IgD-negative memory B cell (primary cell): ENCODE measurements at regions not wholly inside any gene's neighbourhood (a gene's known extent, or its start where the extent isn't known, plus 50 kb on each side); places are given as distances from the start of the nearest gene placed in this dataset.

Experiments
- H3K27ac Mint-ChIP-seq, 3 donors: one replicate each; pipeline ENCODE4 v1.8.0; 2020 to 2022; ENCODE audit warnings: mild to moderate bottlenecking in 3 of 3, mixed read lengths in 3 of 3, moderate library complexity in 1 of 3
- H3K27me3 Mint-ChIP-seq: one replicate; pipeline ENCODE4 v1.8.0; 2021; ENCODE audit warnings: mixed read lengths
- H3K36me3 Mint-ChIP-seq: one replicate; pipeline ENCODE4 v1.8.0; 2020; ENCODE audit warnings: mild to moderate bottlenecking, mixed read lengths
- H3K4me1 Mint-ChIP-seq, 3 donors: one replicate each; pipeline ENCODE4 v1.8.0; 2020 to 2022; ENCODE audit warnings: mixed read lengths in 3 of 3, mild to moderate bottlenecking in 1 of 3
- H3K4me3 Mint-ChIP-seq, 4 donors: one replicate each; pipeline ENCODE4 v1.8.0; 2020 to 2022; ENCODE audit warnings: mild to moderate bottlenecking in 4 of 4, mixed read lengths in 4 of 4, moderate library complexity in 3 of 4
- H3K9me3 Mint-ChIP-seq, 3 donors: one replicate each; pipeline ENCODE4 v1.8.0; 2020 to 2021; ENCODE audit warnings: mixed read lengths in 3 of 3, mild to moderate bottlenecking in 1 of 3

DNA sequence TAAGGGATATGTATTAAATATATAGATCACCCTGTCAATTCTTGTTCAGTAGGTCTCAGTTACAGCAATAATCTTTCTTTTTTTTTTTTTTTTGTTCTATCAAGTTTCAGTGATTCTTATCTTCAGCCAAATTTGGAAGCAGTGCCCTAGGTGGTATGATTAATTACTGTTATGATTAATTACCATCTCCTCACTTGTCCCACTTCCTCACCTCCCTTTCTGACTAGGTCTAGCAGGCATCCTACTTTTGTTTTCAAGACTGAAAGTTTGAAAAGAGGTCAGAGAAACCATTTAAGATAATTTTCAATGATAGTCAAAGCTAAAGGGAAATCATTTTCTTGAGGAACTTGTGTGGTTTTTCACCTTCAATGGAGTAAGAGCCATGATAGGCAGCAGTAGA, 144.0 kb upstream of the CNTN4 start:
- Mint-ChIP-seq H3K4me1 (no peaks in the 10 kb centered on the region), H3K36me3 (no peaks in the 10 kb centered on the region), H3K9me3 (peaks cover 2 to 9% (median 5%) of the 10 kb centered on the region in 3 donors), H3K4me3 (no peak overlapping the region), H3K27me3 (no peaks in the 10 kb centered on the region), H3K27ac (no peak overlapping the region)

DNA sequence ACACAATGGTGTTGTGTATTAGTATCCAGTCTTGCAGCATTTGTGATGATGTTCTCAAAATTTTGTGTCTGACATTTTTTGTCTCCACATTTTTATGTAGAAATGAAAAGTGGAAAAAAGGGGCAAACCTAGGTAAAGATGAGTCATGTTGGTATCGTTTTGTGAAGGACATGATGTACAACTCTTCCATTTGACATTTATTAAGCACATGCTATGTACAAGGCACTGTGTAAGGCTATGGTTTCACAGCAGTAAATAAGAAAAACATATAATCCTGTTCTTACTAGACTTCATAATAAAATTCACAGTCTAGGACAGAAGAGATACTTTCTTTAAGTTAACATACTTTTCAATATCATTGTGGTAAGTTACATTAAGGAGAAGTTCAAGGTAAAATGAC, 143.5 kb upstream of the CNTN4 start:
- Mint-ChIP-seq H3K4me3 (no peak overlapping the region), H3K9me3 (peaks cover 2 to 9% (median 5%) of the 10 kb centered on the region in 3 donors), H3K27me3 (no peaks in the 10 kb centered on the region), H3K27ac (no peak overlapping the region), H3K4me1 (no peaks in the 10 kb centered on the region), H3K36me3 (no peaks in the 10 kb centered on the region)

DNA sequence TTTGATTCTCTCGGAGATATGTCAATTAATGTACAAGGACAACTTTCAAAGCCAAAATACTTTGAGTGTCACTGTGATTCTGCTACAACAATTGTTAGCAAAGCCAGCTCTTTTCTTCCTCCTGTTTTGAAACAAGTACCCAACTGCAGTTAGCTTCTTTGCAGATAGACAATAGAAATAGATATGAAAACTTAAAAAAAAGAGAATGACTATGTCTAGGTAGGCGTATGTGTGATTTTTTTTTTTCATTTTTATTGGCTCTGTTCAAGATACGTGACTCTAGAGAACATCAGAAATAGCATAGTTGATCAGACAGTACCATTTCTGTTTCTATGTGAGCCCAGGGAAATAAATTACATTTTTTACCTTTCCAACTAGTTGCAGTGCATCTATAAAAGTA, 142.9 kb upstream of the CNTN4 start:
- H3K27ac Mint-ChIP-seq = no peak overlapping the region
- H3K4me1 Mint-ChIP-seq = no peaks in the 10 kb centered on the region
- H3K27me3 Mint-ChIP-seq = no peaks in the 10 kb centered on the region
- no peak overlapping the region for H3K4me3 Mint-ChIP-seq
- peaks cover 2 to 9% (median 7%) of the 10 kb centered on the region in 3 donors for H3K9me3 Mint-ChIP-seq
- H3K36me3 Mint-ChIP-seq = no peaks in the 10 kb centered on the region

DNA sequence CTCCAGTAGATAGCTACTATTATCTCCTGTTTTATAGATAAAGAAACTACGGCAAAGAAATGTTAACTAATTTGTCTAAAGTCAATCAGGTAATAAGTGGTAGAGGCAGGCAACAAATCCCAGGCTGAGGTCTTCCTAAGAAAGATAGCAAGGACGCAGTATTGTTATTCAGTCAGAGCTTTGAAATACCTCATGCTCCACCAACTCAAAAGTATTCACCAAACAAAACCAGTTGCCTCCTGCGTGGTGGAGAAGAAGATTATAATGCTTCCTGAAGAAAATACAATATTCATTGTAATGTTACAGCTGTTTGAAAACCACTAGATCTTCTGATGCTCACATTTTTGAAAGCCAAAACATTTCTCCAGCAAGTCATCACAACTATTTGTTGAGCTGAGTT, 138.2 kb upstream of the CNTN4 start:
- Mint-ChIP-seq H3K36me3 (no peaks in the 10 kb centered on the region), H3K27me3 (no peaks in the 10 kb centered on the region), H3K27ac (no peak overlapping the region), H3K4me3 (no peak overlapping the region), H3K4me1 (no peaks in the 10 kb centered on the region), H3K9me3 (peaks cover 0 to 9% (median 7%) of the 10 kb centered on the region in 3 donors)

DNA sequence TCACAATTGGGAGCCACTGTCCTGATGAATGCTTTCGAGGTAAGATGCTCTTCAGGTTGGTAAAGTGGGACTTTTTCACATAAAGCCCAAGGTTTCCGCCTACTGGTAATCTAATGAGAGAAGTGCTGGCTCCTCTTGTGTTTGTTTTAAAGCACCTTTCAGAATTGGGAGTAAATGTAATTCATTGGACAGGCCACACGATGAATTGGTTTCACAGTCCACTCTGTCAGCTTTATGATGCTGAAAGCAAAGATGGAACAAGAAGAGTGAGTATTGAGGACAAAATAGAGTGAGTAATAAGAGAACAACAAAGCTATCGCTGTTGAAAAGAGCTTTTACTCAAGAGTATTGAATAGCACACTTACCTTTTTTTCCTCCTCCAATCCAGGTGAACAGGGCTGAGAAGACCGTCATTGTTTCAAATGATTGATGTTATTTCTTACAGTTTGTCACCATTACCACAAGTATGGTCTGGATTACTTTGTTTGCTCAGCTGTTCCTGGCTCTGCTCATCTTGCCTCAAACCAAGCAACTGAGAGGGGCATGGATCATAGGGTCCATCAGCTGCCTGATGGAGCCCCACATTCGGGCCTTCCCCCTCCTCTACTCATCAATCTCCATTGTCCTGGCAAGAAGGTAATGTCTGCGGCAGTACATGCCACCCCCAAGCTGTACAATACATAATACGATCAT, 136.1 kb upstream of the CNTN4 start:
- Mint-ChIP-seq H3K4me3 (no peak overlapping the region), H3K9me3 (peaks cover 0 to 9% (median 7%) of the 10 kb centered on the region in 3 donors), H3K4me1 (no peaks in the 10 kb centered on the region), H3K36me3 (no peaks in the 10 kb centered on the region), H3K27ac (no peak overlapping the region), H3K27me3 (no peaks in the 10 kb centered on the region)

DNA sequence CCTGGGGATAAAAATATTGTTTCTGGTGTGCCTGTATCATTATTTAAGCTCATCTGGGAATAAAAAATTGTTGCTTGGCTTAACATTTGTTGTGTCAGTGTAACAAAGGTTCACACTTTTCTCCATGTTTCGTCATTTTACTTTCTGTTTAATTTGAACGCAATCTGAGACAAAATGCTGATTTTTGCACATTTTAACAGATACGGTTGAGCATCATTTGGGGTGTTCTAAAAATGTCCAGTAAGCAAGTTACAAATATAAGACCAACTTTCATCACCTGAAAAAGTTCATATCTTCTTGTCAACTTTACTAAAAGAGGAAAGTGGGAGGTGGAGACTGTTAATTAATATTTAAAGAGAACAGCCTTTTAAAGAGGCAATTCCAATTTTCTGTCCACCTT, 134.8 kb upstream of the CNTN4 start:
- H3K4me3 Mint-ChIP-seq = no peak overlapping the region
- H3K4me1 Mint-ChIP-seq = no peaks in the 10 kb centered on the region
- no peaks in the 10 kb centered on the region for H3K36me3 Mint-ChIP-seq
- no peaks in the 10 kb centered on the region for H3K27me3 Mint-ChIP-seq
- H3K9me3 Mint-ChIP-seq = peaks cover 0 to 5% (median 4%) of the 10 kb centered on the region in 3 donors
- no peak overlapping the region for H3K27ac Mint-ChIP-seq

DNA sequence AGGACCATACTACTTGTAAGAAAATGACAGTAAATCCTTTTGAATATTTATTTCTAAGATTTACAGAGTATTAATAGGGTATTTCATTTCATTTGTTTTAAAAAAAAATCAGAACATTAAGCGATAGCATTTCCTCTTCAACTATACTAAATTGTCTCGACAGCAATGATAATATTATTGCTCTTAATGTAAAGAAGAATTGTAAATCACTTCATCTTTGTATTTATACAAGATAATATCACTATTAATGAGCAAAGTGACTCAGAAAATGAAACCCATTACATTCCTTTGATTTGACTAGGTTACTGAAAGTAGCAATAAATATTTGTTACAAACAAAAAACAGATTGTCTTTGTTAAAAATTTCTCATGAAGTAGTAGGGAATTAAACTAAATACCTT, 131.1 kb upstream of the CNTN4 start:
- H3K9me3 Mint-ChIP-seq = no peaks in the 10 kb centered on the region
- no peak overlapping the region for H3K27ac Mint-ChIP-seq
- H3K4me3 Mint-ChIP-seq = no peak overlapping the region
- H3K4me1 Mint-ChIP-seq = no peaks in the 10 kb centered on the region
- no peaks in the 10 kb centered on the region for H3K36me3 Mint-ChIP-seq
- H3K27me3 Mint-ChIP-seq = no peaks in the 10 kb centered on the region

DNA sequence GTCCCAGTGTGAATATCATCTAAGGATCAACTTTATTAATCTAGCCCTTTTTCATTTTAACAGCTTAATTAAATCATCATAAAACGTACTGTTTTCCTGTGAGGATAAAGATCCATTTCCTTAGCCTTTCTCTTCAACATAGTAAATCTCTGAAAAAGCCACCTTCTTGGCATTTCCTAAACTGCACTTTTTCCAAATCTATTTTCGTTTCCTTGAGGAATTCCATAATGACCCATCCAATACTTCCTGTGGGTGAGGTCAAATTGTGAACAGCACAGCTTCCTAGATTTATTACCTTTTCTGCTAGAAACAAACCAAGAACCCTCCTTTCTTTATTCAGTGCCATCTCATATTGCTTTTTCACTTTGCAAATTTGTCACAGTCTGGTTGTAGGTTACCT, 129.4 kb upstream of the CNTN4 start:
- no peaks in the 10 kb centered on the region for H3K36me3 Mint-ChIP-seq
- H3K27ac Mint-ChIP-seq = peak overlapping the region in 1 of 3 donors; percentile 53
- no peak overlapping the region for H3K4me3 Mint-ChIP-seq
- H3K4me1 Mint-ChIP-seq = no peaks in the 10 kb centered on the region
- H3K9me3 Mint-ChIP-seq = peaks cover 0 to 4% (median 0%) of the 10 kb centered on the region in 3 donors
- H3K27me3 Mint-ChIP-seq = no peaks in the 10 kb centered on the region

DNA sequence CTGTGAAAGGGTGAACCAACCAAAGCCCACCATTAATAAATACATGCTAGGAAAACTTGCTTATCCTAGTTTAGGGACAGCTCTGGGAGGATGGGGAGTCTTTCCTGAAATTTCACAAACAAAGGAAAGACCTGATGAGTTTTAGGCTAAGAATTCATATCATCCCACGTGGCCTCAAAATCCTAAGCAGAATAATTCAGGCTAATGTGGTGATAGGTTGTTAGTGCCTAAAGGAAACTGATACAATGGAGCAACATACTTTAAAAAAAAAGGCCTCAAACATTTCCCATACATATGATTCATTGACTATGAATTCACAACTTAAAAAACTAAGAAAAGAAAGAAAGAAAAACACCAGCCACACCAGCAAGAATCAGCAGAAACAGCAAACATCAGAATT, 126.9 kb upstream of the CNTN4 start:
- peaks cover 0 to 1% (median 0%) of the 10 kb centered on the region in 3 donors for H3K4me1 Mint-ChIP-seq
- H3K36me3 Mint-ChIP-seq = no peaks in the 10 kb centered on the region
- H3K27ac Mint-ChIP-seq = no peak overlapping the region
- no peak overlapping the region for H3K4me3 Mint-ChIP-seq
- H3K27me3 Mint-ChIP-seq = no peaks in the 10 kb centered on the region
- H3K9me3 Mint-ChIP-seq = peaks cover 3 to 12% (median 7%) of the 10 kb centered on the region in 3 donors

DNA sequence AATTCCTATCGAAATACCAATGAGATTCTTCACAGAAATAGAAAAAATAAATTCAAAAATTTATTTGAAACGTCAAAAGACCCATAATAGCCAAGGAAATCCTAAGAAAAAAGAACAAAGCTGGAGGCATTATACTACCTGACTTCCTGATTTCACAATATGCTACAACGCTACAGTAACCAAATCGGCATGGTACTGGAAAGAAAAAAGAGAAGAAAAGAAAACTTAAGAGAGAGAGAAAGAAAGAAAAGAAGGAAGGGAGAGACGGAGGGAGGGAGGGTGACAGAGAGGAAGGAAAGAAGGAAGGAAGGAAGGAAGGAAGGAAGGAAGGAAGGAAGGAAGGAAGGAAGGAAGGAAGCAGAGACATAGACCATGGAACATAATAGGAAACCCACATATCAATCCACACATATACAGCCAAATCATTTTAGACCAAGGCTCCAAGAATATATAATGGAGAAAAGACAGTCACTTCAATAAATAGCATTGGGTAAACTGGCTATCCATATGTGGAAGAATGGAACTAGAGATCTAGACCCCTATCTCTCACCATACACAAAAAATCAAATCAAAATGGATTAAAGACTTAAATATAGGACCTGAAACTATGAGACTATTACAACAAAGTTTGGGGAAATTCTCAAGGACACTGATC, 118.6 kb upstream of the CNTN4 start:
- Mint-ChIP-seq H3K36me3 (no peaks in the 10 kb centered on the region), H3K27me3 (no peaks in the 10 kb centered on the region), H3K27ac (no peak overlapping the region), H3K9me3 (peaks cover 2 to 12% (median 5%) of the 10 kb centered on the region in 3 donors), H3K4me3 (no peak overlapping the region), H3K4me1 (peaks cover 0 to 1% (median 0%) of the 10 kb centered on the region in 3 donors)

DNA sequence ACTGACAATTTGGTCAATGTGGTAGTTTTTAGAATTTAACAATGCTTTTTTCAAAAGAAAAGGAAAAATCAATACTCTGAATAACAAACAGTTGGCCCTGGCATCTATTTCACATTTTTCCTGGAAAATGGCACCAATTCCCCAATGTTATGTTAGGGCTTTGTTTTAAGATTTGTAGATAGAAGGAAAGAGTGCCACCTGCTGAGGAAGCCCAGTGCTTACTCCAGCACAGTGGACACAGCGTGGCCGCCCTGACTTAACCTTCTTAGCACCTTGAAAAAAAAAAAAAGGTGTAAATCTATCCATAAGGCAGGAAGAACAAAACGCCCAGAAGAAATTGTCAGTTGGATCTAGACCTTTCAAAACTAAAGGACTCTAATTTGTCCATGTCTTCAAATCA, 110.7 kb upstream of the CNTN4 start:
- no peaks in the 10 kb centered on the region for H3K36me3 Mint-ChIP-seq
- no peak overlapping the region for H3K27ac Mint-ChIP-seq
- no peak overlapping the region for H3K4me3 Mint-ChIP-seq
- no peaks in the 10 kb centered on the region for H3K27me3 Mint-ChIP-seq
- no peaks in the 10 kb centered on the region for H3K4me1 Mint-ChIP-seq
- H3K9me3 Mint-ChIP-seq = peaks cover 0 to 7% (median 3%) of the 10 kb centered on the region in 3 donors

DNA sequence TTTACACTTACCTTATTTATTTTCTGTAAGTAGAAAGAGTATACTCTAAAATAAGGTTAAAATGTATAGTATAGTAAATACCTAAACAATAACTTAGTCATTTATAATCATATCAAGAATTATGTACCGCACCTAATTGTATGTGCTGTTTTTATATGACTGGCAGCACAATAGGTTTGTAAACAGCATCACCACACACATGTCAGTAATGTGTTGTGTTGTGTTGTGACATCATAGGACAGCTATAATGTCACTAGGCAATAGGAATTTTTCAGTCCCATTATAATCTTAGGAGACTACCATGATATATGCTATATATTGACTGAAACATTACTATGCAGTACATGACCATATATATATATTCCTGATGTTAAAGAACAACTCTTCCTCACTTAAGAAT, 99.9 kb upstream of the CNTN4 start:
- no peaks in the 10 kb centered on the region for H3K36me3 Mint-ChIP-seq
- no peaks in the 10 kb centered on the region for H3K27me3 Mint-ChIP-seq
- H3K27ac Mint-ChIP-seq = no peak overlapping the region
- H3K4me1 Mint-ChIP-seq = no peaks in the 10 kb centered on the region
- H3K9me3 Mint-ChIP-seq = peaks cover 0 to 4% (median 0%) of the 10 kb centered on the region in 3 donors
- no peak overlapping the region for H3K4me3 Mint-ChIP-seq

DNA sequence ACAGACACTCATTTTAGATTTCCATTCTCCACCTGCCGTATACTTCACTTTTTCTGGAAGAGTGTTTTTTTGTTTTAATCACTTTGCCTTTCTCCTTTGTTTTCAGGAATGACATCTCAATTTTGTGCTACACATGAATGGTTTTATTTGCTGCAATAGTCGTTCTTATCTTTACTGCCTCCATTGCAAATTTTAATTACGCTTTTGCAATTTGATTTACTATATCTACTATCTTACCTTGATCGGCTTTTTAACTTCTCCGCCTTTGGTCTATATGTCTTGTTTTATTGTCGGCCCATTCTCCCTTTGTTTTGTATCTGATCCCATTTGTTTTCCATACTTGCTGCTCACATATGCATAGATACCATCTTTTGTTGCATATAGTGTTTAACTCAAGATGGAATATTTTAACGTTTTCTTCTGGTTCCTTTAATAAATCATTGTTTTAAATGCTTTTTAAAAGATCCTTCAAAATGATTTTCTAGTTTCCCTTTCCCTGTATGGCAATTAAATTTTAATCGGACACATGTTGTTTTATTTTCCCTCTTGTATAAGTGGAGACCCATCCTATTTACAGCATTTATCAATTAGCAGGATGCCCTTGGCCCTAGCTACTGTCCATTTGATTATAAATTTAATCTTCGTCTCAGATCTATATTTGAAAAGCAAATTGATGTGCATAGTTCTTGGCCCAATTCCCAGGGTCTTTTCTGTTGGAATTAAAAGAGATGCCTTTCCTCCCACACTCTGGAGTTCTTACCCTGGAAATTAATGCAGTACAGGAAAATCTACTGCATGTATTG, 97.2 kb upstream of the CNTN4 start:
- Mint-ChIP-seq H3K27me3 (no peaks in the 10 kb centered on the region), H3K36me3 (no peaks in the 10 kb centered on the region), H3K4me3 (no peak overlapping the region), H3K4me1 (no peaks in the 10 kb centered on the region), H3K27ac (no peak overlapping the region), H3K9me3 (peaks cover 0 to 4% (median 0%) of the 10 kb centered on the region in 3 donors)

DNA sequence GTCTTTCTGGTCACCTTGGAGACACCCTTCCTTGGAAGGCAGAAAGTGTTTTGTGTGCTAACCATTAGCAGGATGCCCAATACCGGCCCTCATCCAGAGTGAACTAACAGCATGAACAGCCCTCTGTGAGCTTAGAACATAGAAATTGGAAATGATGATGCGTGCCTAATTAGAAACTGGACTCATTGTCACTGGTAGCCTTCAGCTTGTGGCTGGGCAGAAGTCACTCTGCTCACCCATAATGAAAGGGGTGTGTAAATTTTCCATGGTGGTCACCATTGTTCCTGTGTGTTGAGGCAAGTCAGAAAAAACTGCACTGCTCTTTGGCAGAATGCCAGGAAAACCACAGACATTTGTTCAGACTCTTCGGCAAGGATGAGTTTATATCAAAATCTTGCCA, 74.7 kb upstream of the CNTN4 start:
- H3K4me1 Mint-ChIP-seq = no peaks in the 10 kb centered on the region
- H3K27ac Mint-ChIP-seq = no peak overlapping the region
- no peaks in the 10 kb centered on the region for H3K27me3 Mint-ChIP-seq
- H3K4me3 Mint-ChIP-seq = no peak overlapping the region
- H3K9me3 Mint-ChIP-seq = peaks cover 0 to 6% (median under 1%) of the 10 kb centered on the region in 3 donors
- no peaks in the 10 kb centered on the region for H3K36me3 Mint-ChIP-seq

DNA sequence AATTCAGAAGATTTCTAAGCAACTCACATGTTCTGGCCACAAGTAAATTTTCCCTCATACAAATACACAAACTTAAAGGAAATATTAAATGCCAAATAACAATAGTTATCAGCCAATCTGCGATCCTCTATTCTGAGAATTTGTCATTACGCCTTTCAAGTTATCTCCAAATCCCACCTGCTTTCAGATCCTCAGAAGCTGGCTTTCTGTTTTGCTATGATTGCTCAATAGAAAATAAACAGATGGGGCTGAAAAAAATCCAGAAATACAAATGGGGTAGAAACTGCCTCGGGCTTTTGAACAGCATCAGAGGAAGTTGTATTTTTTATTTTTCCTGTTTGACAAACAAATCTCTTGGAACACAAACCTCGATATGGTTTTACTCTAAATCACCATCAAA, 74.0 kb upstream of the CNTN4 start:
- H3K27ac Mint-ChIP-seq = no peak overlapping the region
- H3K27me3 Mint-ChIP-seq = no peaks in the 10 kb centered on the region
- no peaks in the 10 kb centered on the region for H3K4me1 Mint-ChIP-seq
- no peak overlapping the region for H3K4me3 Mint-ChIP-seq
- peaks cover 0 to 6% (median 2%) of the 10 kb centered on the region in 3 donors for H3K9me3 Mint-ChIP-seq
- H3K36me3 Mint-ChIP-seq = no peaks in the 10 kb centered on the region
